IPS-18a (cell line): ENCODE measurements at regions not wholly inside any gene's neighbourhood (a gene's known extent, or its start where the extent isn't known, plus 50 kb on each side); places are given as distances from the start of the nearest gene placed in this dataset.

Source experiments
- H3K27ac ChIP-seq: one replicate; pipeline ENCODE4 v1.5.1; 2013; ENCODE audit warnings: low read length
- H3K27me3 ChIP-seq: one replicate; pipeline ENCODE4 v1.6.1; 2013; ENCODE audit warnings: mild to moderate bottlenecking, low read length; ENCODE audit not compliant: control insufficient read depth, insufficient read depth
- H3K36me3 ChIP-seq: one replicate; pipeline ENCODE4 v1.6.1; 2013; ENCODE audit warnings: low read depth, low read length; ENCODE audit not compliant: control insufficient read depth
- H3K4me1 ChIP-seq: one replicate; pipeline ENCODE4 v1.6.1; 2013; ENCODE audit warnings: low read depth, low read length; ENCODE audit not compliant: control insufficient read depth
- H3K4me3 ChIP-seq: one replicate; pipeline ENCODE4 v1.5.1; 2013; ENCODE audit warnings: low read length
- H3K9ac ChIP-seq: one replicate; pipeline ENCODE4 v1.6.1; 2013; ENCODE audit warnings: mild to moderate bottlenecking, low read length, moderate library complexity
- H3K9me3 ChIP-seq: one replicate; pipeline ENCODE4 v1.6.1; 2013; ENCODE audit warnings: low read depth, low read length; ENCODE audit not compliant: control insufficient read depth

- Histone ChIP-seq H3K27me3 (no peaks in the 10 kb centered on the region), H3K9me3 (no peaks in the 10 kb centered on the region), H3K4me3 (no peak overlapping the region), H3K9ac (no peak overlapping the region), H3K4me1 (no peaks in the 10 kb centered on the region), H3K27ac (no peak overlapping the region), H3K36me3 (no peaks in the 10 kb centered on the region)
These were observed 758.7 kb downstream of the BRD1 start for GRCh38 chr22:49068861-49069500.

DNA sequence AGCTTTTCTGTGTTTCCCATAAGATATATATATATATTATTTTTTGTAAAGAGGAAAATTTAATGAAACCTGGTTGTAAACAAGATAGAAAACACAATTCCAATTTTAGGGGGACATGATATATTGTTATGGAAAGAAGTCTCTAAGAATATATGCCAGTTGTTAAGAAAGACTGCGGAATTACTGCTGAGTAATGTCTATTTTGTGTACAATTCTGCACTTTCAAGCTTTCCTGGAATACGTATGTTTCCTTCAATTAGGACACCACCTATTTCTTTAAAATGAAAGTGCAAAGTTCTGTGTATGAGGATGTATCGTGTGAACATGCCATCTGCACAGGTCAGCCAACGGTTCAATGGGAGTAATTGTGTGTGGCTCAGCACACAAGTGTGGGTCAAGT is 760.2 kb downstream of the BRD1 start:
- Histone ChIP-seq H3K27me3 (no peaks in the 10 kb centered on the region), H3K9me3 (no peaks in the 10 kb centered on the region), H3K4me1 (peaks cover 11% of the 10 kb centered on the region), H3K9ac (no peak overlapping the region), H3K36me3 (no peaks in the 10 kb centered on the region), H3K27ac (no peak overlapping the region), H3K4me3 (no peak overlapping the region)

DNA sequence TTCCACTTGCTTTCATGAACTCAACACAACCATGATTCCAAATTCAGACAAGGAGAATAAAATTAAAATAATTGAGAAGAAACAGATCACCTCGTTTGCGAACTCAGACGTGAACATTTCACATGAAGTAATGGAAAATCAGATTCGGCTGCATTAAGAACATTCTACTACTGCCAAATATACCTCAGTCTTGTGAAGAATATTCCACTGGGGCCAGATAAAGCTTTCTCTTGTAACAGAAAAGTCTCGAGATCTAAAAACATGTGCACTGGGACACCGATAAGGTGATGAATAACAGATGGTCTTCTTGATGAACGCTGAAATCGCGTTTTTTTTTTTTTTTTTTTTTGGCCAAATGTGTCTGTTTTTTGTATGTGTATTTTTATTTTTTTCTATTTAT is 761.1 kb downstream of the BRD1 start:
- H3K9ac ChIP-seq = no peak overlapping the region
- H3K27me3 ChIP-seq = no peaks in the 10 kb centered on the region
- no peaks in the 10 kb centered on the region for H3K36me3 ChIP-seq
- H3K4me3 ChIP-seq = no peak overlapping the region
- no peaks in the 10 kb centered on the region for H3K9me3 ChIP-seq
- H3K4me1 ChIP-seq = peaks cover 12% of the 10 kb centered on the region
- no peak overlapping the region for H3K27ac ChIP-seq

- H3K27ac ChIP-seq = no peak overlapping the region
These were observed 762.8 kb downstream of the BRD1 start for GRCh38 chr22:49064836-49065235.

DNA sequence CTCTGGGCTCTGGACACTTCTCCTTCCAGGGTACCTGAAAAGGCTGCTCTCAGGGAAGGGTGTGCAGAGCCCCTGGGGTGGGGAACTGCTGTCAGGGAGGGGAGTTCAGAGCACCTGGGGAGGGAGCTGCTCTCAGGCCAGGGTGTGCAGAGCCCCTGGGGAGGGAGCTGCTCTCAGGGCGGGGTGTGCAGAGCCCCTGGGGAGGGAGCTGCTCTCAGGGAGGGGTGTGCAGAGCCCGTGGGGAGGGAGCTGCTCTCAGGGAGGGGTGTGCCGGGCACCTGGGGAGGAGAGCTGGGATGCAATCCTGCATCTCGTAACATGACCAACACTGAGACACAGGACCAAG is 764.2 kb downstream of the BRD1 start:
- no peak overlapping the region for H3K9ac ChIP-seq
- no peaks in the 10 kb centered on the region for H3K36me3 ChIP-seq
- H3K4me1 ChIP-seq = peaks cover 12% of the 10 kb centered on the region
- no peak overlapping the region for H3K27ac ChIP-seq
- no peaks in the 10 kb centered on the region for H3K27me3 ChIP-seq
- no peak overlapping the region for H3K4me3 ChIP-seq
- no peaks in the 10 kb centered on the region for H3K9me3 ChIP-seq

More at GRCh38 chr22:49064836-49065235, 762.8 kb downstream of the BRD1 start:
- Histone ChIP-seq H3K9me3 (no peaks in the 10 kb centered on the region), H3K9ac (no peak overlapping the region), H3K4me3 (no peak overlapping the region), H3K27me3 (no peaks in the 10 kb centered on the region), H3K36me3 (no peaks in the 10 kb centered on the region), H3K4me1 (peaks cover 12% of the 10 kb centered on the region)

DNA sequence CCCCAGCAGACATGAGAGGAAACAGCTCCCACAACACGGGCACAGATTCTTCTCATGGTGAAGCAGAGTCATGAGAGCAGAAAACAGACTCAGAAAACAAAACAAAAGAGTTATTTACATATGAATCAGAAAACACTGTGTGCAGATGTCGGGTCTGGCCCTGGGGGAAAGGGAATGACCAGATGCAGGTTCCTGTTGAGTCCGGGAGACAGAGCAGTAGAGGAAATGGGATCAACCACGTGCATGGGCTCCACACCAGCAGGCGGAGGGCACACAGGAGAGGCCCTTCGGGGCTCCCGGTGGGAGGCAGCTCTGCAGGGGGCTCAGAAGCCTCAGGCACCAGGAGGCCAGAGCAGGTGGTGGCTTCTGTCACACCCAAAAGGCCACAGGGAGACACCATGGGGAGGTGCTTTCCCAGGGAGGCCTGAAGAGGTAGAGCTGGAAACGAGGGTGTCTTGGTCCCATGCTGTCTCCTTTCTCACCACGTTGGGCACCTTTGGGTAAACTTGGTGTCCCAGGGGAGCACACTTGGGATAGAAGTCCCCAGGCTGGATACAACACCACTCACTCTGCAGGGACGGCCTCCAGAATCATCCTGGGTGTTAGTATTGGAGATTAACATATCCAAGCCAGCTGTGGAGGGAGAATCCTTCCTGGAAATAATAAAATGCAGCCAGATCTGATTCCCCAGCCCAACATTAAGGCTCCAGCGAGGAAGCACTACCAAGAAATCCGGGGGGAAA is 764.7 kb downstream of the BRD1 start:
- H3K4me3 ChIP-seq = no peak overlapping the region
- no peak overlapping the region for H3K27ac ChIP-seq
- H3K9me3 ChIP-seq = no peaks in the 10 kb centered on the region
- H3K27me3 ChIP-seq = no peaks in the 10 kb centered on the region
- H3K36me3 ChIP-seq = no peaks in the 10 kb centered on the region
- no peak overlapping the region for H3K9ac ChIP-seq
- peaks cover 12% of the 10 kb centered on the region for H3K4me1 ChIP-seq

- H3K4me3 ChIP-seq = no peak overlapping the region
- no peak overlapping the region for H3K27ac ChIP-seq
- no peaks in the 10 kb centered on the region for H3K36me3 ChIP-seq
- H3K27me3 ChIP-seq = no peaks in the 10 kb centered on the region
- peaks cover 12% of the 10 kb centered on the region for H3K4me1 ChIP-seq
- H3K9me3 ChIP-seq = no peaks in the 10 kb centered on the region
- H3K9ac ChIP-seq = no peak overlapping the region
These were observed 765.4 kb downstream of the BRD1 start for GRCh38 chr22:49062155-49062801.

DNA sequence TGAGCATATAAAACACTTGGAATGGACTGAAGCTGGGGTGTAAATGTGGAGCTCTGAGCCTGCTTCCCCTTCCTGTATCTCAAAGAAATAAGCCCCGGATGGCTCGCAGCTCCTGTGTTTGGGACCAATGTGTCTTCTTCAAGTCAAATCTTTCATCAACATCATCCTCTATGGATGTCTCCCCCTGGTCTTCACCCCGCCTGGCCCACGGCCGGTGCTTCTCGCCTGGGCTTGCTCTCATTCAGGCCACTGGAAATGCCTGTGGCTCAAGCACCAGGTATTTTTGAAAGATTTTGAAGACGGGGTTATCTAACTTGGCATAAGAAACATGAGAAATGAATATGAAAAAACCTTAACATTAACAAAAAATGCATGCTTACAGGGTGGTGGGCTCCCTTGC is 769.8 kb downstream of the BRD1 start:
- H3K27ac ChIP-seq = no peak overlapping the region
- H3K4me3 ChIP-seq = no peak overlapping the region
- no peaks in the 10 kb centered on the region for H3K27me3 ChIP-seq
- H3K36me3 ChIP-seq = no peaks in the 10 kb centered on the region
- H3K9me3 ChIP-seq = no peaks in the 10 kb centered on the region
- H3K9ac ChIP-seq = no peak overlapping the region
- H3K4me1 ChIP-seq = peaks cover 16% of the 10 kb centered on the region

DNA sequence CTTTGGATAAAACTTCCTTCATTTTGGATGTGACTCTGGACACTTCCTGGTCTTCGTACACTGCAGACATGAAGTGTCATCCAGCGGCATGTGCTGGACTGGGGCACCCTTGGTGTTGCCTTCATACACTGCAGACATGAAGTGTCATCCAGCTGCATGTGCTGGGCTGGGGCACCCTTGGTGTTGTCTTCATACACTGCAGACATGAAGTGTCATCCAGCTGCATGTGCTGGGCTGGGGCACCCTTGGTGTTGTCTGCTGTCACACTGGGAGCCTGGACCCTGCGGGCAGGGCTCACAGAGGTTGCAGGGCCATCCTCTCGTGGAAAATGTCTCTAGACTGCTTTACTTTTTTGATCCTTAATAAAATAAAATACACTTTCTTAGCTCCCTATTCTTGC is 771.4 kb downstream of the BRD1 start:
- H3K9me3 ChIP-seq = no peaks in the 10 kb centered on the region
- no peaks in the 10 kb centered on the region for H3K27me3 ChIP-seq
- no peak overlapping the region for H3K4me3 ChIP-seq
- no peaks in the 10 kb centered on the region for H3K36me3 ChIP-seq
- no peak overlapping the region for H3K27ac ChIP-seq
- peaks cover 11% of the 10 kb centered on the region for H3K4me1 ChIP-seq
- H3K9ac ChIP-seq = no peak overlapping the region

- Histone ChIP-seq H3K36me3 (no peaks in the 10 kb centered on the region), H3K27me3 (no peaks in the 10 kb centered on the region), H3K4me1 (peaks cover 11% of the 10 kb centered on the region), H3K9ac (no peak overlapping the region), H3K9me3 (no peaks in the 10 kb centered on the region), H3K27ac (no peak overlapping the region), H3K4me3 (no peak overlapping the region)
These were observed 772.3 kb downstream of the BRD1 start for GRCh38 chr22:49055406-49055805.

GRCh38 chr22:49053578-49053977 is 774.1 kb downstream of the BRD1 start:
- Histone ChIP-seq H3K27ac (no peak overlapping the region), H3K9me3 (no peaks in the 10 kb centered on the region), H3K27me3 (no peaks in the 10 kb centered on the region), H3K4me3 (peak overlapping the region; percentile 18), H3K36me3 (no peaks in the 10 kb centered on the region), H3K9ac (no peak overlapping the region), H3K4me1 (peaks cover 11% of the 10 kb centered on the region)

GRCh38 chr22:49052560-49052959 is 775.1 kb downstream of the BRD1 start:
- Histone ChIP-seq H3K4me3 (no peak overlapping the region), H3K36me3 (no peaks in the 10 kb centered on the region), H3K9ac (no peak overlapping the region), H3K9me3 (no peaks in the 10 kb centered on the region), H3K27ac (no peak overlapping the region), H3K4me1 (peaks cover 11% of the 10 kb centered on the region), H3K27me3 (no peaks in the 10 kb centered on the region)
